Retina (tissue), 1 donor: ENCODE measurements at regions not wholly inside any gene's neighbourhood (a gene's known extent, or its start where the extent isn't known, plus 50 kb on each side); places are given as distances from the start of the nearest gene placed in this dataset.
"Not testable (repeated sequence)": the region's sequence is repeated elsewhere in the genome, so short reads cannot be mapped to it uniquely, and the experiment has no call there.

Source experiments
- DNase-seq: peaks from one replicate; pipeline ENCODE4 v3.0.0-alpha.2; 2016

DNA sequence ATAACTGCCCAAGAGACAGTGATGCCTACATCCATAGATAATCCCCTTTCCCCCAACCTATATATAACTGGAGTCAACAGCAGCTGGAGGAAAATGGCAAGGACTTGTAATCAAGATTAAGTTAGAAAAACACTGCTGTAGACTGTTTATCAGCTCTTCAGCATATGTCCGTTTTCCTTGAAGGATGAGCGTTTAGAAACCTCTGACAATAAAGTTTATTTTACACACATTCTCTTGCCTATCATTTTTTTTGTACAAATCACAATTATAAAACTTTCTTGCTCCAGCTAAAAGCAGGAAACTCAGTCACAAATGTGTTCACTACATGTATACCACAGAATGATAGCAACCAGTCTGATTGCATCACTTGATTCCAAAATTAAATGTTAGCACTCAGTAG is 50.8 kb downstream of the PPIAL4G start:
- DNase-seq, result not testable (repeated sequence)

GRCh38 chr1:148429856-148430255 is 53.2 kb downstream of the PPIAL4G start:
- not testable (repeated sequence) for DNase-seq

DNA sequence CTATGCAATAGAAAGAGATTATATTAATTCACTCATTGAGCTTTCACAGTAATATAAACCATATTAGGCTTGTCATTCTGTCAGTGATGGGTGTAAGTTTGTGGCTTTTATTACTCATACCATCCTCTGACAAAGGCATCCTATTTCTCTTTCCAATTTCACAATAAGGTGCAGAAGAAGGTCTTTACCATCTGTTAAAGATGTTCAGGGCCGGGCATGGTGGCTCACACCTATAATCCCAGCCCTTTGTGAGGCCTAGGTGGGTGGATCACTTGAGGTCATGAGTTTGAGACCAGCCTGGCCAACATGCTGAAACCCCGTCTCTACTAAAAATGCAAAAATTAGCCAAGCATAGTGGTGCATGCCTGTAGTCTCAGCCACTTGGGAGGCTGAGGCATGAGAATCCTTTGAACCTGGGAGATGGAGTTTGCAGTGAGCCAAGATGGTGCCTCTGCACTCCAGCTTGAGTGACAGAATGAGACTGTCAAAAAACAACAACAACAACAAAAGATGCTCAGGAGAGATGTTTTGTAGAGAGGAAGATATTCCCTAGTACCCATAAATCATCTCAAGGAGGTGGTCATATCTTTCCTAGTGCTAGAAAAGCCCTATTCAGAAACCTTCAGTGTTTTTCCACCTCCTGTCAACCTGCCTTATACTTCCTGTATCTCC is 56.0 kb downstream of the PPIAL4G start:
- DNase-seq, result not testable (repeated sequence)

- not testable (repeated sequence) for DNase-seq
Measured at GRCh38 chr1:148426385-148426784, 56.7 kb downstream of the PPIAL4G start.

DNA sequence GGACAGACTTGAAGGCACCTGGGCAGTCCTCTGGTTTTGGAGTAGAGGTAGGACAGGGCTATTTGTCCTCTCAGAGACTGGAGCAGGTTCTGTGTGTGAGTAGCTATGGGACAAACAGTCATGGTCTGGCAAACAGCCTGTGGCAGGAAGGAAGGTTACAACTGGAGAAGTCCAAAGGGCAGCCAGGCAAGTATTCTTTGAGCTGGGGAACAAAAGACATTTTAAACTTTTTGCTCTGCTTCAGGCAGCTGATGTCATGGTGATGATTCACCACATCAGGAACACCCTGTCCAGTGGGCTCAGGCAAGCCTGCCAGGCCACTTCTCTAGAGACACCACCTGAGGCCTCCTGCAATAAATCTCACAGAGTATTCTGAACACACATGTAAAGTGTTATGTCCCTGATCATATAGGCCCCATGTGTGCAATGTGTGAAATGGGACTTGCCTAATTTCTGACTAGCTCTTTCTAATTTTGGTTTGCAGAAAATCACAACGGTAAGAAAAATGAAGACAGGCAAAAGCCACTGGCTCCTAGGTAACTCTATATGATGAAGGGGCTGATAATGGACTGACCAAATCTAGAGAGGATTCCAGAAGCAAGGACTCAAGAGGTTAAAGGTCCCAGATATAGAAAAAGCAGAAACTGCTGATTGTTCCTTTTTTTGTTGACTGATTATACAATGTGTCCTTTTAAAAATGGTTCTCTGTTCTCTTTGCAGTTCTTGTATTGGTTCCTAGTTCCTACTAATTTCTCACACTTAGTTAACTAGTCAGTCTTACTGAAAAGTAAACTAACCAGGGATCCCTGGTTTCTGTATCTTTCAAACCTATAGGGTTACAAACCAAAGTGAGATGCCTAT is 58.7 kb downstream of the PPIAL4G start:
- DNase-seq, result not testable (repeated sequence)

DNA sequence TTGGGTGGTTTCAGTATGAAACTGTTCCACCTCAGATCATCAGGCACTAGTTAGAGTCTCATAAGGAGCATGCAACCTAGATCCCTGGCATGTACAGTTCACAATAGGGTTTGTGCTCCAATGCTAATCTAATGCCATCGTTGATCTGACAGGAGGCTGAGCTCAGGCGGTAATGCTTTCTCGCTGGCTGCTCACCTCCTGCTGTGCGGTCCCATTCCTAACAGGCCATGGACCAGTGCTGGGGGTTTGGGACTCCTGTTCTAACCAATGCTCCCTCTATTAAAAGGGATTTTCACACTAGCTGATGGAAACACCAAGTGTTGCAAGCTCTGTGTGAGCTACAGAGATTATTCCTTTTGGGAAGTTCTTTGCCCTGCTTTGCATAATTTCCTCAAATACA is 60.2 kb downstream of the PPIAL4G start:
- DNase-seq, result peak; percentile 23

- not testable (repeated sequence) for DNase-seq
Measured at GRCh38 chr1:148417241-148417640, 65.9 kb downstream of the PPIAL4G start.

GRCh38 chr1:148413385-148413784 is 69.7 kb downstream of the PPIAL4G start:
- DNase-seq, result not testable (repeated sequence)

GRCh38 chr1:148404786-148405568 is 78.1 kb downstream of the PPIAL4G start:
- not testable (repeated sequence) for DNase-seq

- not testable (repeated sequence) for DNase-seq
Measured at GRCh38 chr1:148403925-148404324, 79.2 kb downstream of the PPIAL4G start.

DNA sequence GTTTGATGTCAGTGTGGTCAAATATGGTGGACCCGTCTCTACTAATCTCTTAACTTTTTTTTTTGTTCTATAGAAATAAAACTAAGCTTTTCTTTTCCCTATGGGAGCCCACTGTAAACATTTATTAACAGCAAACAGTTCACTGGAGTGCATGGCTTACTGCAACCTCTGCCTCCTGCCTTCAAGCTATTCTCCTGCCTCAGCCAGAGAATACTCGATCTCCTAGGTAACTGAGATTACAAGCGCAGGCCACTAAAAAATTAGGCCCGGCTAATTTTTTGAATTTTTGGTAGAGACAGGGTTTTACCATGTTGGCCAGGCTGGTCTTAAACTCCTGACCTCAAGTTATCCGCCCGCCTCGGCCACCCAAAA is 80.0 kb downstream of the PPIAL4G start:
- DNase-seq, result not testable (repeated sequence)

- peak; percentile 84 for DNase-seq
Measured at GRCh38 chr1:148402152-148403084, 80.7 kb downstream of the PPIAL4G start.

DNA sequence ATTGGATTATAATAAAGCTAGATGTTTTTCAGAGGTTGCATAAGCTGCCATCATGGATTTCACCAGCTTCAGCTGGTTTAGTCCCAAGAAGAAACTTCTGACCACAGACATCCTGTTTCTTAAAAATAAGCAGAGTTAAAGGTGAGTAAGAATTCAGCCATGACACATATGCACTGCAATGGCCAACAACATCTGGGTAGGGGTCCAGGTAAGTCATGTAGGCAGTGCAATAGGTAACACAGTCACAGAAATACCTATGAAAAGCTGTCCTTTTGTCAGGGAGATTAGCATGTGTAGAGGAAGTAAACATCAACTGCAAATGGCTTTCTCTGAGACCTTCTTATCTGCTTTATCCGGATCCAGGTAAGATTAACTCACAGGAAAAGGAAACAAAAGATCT is 85.6 kb downstream of the PPIAL4G start:
- DNase-seq, result not testable (repeated sequence)

DNA sequence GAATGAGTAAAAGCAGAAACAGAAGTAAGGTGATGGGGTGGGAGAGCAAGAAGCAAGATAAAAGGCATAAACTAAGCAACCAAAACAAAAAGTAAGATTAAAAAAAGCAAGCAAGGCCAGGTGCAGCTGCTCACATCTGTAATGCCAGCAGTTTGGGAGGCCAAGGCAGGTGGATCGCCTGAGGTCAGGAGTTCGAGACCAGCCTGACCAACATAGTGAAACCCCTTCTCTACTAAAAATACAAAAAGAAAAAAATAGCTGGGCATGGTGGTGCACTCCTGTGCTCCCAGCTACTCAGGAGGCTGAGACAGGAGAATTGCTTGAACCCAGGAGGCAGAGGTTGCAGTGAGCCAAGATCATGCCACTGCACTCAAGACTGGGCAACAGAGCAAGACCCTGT is 90.6 kb downstream of the PPIAL4G start:
- not testable (repeated sequence) for DNase-seq

GRCh38 chr1:148391323-148391722 is 91.8 kb downstream of the PPIAL4G start:
- DNase-seq, result not testable (repeated sequence)

GRCh38 chr1:148389027-148389339 is 94.1 kb downstream of the PPIAL4G start:
- DNase-seq, result no peak

GRCh38 chr1:148388260-148389026 is 94.7 kb downstream of the PPIAL4G start:
- peak; percentile 93 for DNase-seq

GRCh38 chr1:148387949-148388259 is 95.2 kb downstream of the PPIAL4G start:
- not testable (repeated sequence) for DNase-seq

DNA sequence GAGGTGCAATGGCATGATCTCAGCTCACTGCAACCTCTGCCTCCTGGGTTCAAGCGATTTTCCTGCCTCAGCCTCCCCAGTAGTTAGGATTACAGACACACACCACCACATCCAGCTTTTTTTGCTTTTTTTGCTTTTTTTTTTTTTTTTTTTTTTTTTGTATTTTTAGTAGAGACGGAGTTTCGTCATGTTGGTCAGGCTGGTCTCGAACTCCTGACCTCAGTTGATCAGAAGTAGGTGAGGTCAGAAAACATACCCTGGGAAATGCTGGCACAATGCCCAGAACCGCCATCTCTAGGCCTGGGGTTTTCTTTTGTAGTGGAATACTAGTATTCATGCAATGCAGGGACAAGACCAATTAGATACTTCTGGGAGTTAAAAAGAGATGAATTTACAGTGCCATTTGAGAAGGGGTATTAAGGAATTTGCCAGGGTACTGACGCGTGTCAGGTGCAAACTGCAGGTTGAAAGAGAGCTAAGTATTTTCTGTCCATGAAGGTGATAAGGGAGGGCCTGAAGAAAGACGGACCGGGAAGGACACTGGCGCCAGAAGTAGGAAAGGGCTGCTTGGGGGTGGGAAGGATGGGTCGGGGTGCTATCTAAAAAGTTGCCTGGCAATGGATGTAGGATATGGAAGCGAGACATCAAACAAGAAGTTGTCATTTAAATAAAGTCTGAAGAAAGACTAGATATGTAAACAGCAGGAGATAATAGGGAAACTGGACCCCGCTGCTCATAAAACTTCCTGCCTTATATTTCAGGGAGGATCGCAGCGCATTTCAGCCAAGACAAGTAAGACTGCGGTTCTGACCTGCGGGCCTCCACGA is 95.8 kb downstream of the PPIAL4G start:
- DNase-seq, result not testable (repeated sequence)

- DNase-seq, result no peak
Measured at GRCh38 chr1:148386617-148387016, 96.5 kb downstream of the PPIAL4G start.

GRCh38 chr1:148386031-148386398 is 97.1 kb downstream of the PPIAL4G start:
- DNase-seq, result not testable (repeated sequence)
